ENCODE measurements at regions not wholly inside any gene's neighbourhood (a gene's known extent, or its start where the extent isn't known, plus 50 kb on each side); places are given as distances from the start of the nearest gene placed in this dataset.
"Not testable (repeated sequence)": the region's sequence is repeated elsewhere in the genome, so short reads cannot be mapped to it uniquely, and the experiment has no call there.

- no peak for DNase-seq
Measured at GRCh38 chr5:87150630-87151029, 117.1 kb upstream of the RASA1 start.

GRCh38 chr5:87151547-87151946 lies 116.1 kb upstream of the RASA1 start:
- DNase-seq: no peak

GRCh38 chr5:87152886-87153285 lies 114.8 kb upstream of the RASA1 start:
- DNase-seq: no peak

- no peak for DNase-seq
Measured at GRCh38 chr5:87154191-87154590, 113.5 kb upstream of the RASA1 start.

GRCh38 chr5:87155106-87155505 lies 112.6 kb upstream of the RASA1 start:
- DNase-seq: no peak

- no peak for DNase-seq
Measured at GRCh38 chr5:87156631-87157030, 111.1 kb upstream of the RASA1 start.

- no peak for DNase-seq
Measured at GRCh38 chr5:87164409-87164808, 103.3 kb upstream of the RASA1 start.

GRCh38 chr5:87169300-87169991 lies 98.2 kb upstream of the RASA1 start:
- no peak for DNase-seq

GRCh38 chr5:87170799-87171198 lies 96.9 kb upstream of the RASA1 start:
- no peak for DNase-seq

GRCh38 chr5:87182649-87183048 lies 85.0 kb upstream of the RASA1 start:
- DNase-seq: no peak

- no peak for DNase-seq
Measured at GRCh38 chr5:87183896-87184295, 83.8 kb upstream of the RASA1 start.

GRCh38 chr5:87184605-87185004 lies 83.1 kb upstream of the RASA1 start:
- DNase-seq: no peak

- no peak for DNase-seq
Measured at GRCh38 chr5:87185838-87186237, 81.8 kb upstream of the RASA1 start.

GRCh38 chr5:87188391-87188790 lies 79.3 kb upstream of the RASA1 start:
- DNase-seq: no peak

GRCh38 chr5:87190041-87190440 lies 77.6 kb upstream of the RASA1 start:
- no peak for DNase-seq

- no peak for DNase-seq
Measured at GRCh38 chr5:87190687-87191086, 77.0 kb upstream of the RASA1 start.

GRCh38 chr5:87191645-87192044 lies 76.0 kb upstream of the RASA1 start:
- no peak for DNase-seq

GRCh38 chr5:87195104-87195591 lies 72.5 kb upstream of the RASA1 start:
- DNase-seq: no peak

GRCh38 chr5:87195616-87196015 lies 72.1 kb upstream of the RASA1 start:
- DNase-seq: no peak

- no peak for DNase-seq
Measured at GRCh38 chr5:87198010-87198409, 69.7 kb upstream of the RASA1 start.

GRCh38 chr5:87199246-87199645 lies 68.4 kb upstream of the RASA1 start:
- DNase-seq: not testable (repeated sequence)

- DNase-seq: not testable (repeated sequence)
Measured at GRCh38 chr5:87199704-87200103, 68.0 kb upstream of the RASA1 start.

- DNase-seq: no peak
Measured at GRCh38 chr5:87210076-87210475, 57.6 kb upstream of the RASA1 start.

- no peak for DNase-seq
Measured at GRCh38 chr5:87210743-87211142, 56.9 kb upstream of the RASA1 start.

- DNase-seq: no peak
Measured at GRCh38 chr5:87211676-87212075, 56.0 kb upstream of the RASA1 start.

All from CD4-positive, alpha-beta T cell treated with Interleukin-17A for 4 hours (primary cell).